Mammary epithelial cell (primary cell): ENCODE measurements at regions not wholly inside any gene's neighbourhood (a gene's known extent, or its start where the extent isn't known, plus 50 kb on each side); places are given as distances from the start of the nearest gene placed in this dataset.

Experiments
- EZH2 ChIP-seq: IDR thresholded peaks from 2 replicates; pipeline ENCODE4 v1.6.1; 2012; ENCODE audit warnings: low read length, inconsistent platforms, borderline replicate concordance
- TF ChIP-seq, protein P1 (sequence below), 2 donors: IDR thresholded peaks in 1 of 2; conservative IDR thresholded peaks in 1 of 2; 2 replicates each; pipeline ENCODE4 v1.5.1; 2011 to 2012; ENCODE audit warnings: inconsistent platforms in 2 of 2, low read length in 2 of 2, mild to moderate bottlenecking in 2 of 2, control low read depth in 1 of 2, low read depth in 1 of 2; ENCODE audit not compliant: insufficient read depth in 1 of 2; ENCODE audit errors: extremely low read depth in 1 of 2

DNA sequence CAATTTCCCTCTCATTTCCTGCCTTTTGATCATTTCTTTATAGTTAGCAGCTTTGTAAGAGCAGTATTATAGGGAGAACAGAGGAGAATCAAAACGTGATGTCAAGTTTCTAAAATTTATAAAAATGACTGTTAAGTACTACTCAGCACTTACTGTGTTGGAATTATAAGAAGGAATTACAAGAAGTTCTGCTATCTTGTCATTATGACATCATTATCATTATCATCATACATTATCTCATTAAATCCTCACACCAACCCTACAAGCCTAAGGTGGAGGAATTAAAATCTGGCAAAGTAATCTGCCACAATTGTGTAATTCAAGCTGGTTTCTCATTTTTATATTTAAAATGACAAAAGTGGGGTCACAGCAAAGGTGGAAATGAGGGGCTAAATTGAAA, 316.2 kb upstream of the CD180 start:
- TF ChIP-seq, protein P1, sequence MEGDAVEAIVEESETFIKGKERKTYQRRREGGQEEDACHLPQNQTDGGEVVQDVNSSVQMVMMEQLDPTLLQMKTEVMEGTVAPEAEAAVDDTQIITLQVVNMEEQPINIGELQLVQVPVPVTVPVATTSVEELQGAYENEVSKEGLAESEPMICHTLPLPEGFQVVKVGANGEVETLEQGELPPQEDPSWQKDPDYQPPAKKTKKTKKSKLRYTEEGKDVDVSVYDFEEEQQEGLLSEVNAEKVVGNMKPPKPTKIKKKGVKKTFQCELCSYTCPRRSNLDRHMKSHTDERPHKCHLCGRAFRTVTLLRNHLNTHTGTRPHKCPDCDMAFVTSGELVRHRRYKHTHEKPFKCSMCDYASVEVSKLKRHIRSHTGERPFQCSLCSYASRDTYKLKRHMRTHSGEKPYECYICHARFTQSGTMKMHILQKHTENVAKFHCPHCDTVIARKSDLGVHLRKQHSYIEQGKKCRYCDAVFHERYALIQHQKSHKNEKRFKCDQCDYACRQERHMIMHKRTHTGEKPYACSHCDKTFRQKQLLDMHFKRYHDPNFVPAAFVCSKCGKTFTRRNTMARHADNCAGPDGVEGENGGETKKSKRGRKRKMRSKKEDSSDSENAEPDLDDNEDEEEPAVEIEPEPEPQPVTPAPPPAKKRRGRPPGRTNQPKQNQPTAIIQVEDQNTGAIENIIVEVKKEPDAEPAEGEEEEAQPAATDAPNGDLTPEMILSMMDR (conservative IDR thresholded peaks at IDR 0.05 in 1 of 2, IDR thresholded peaks at IDR 0.05 in 1 of 2; ENCODE audit: extremely low read depth in 1 of 2, insufficient read depth in 1 of 2, low read depth in 1 of 2, low read length in 2 of 2), result no peak
- no peak for TF ChIP-seq EZH2
